Subcutaneous abdominal adipose tissue (tissue), 5 donors: ENCODE measurements at regions not wholly inside any gene's neighbourhood (a gene's known extent, or its start where the extent isn't known, plus 50 kb on each side); places are given as distances from the start of the nearest gene placed in this dataset.

ENCODE experiments used
- H3K27ac ChIP-seq: one replicate; pipeline ENCODE4 v1.7.0; 2013; ENCODE audit warnings: low read depth, mild to moderate bottlenecking, inconsistent platforms, low read length, moderate library complexity
- H3K27me3 ChIP-seq, 5 donors: one replicate each; pipeline ENCODE4 v1.7.0; 2013; ENCODE audit warnings: low read length in 5 of 5, inconsistent platforms in 1 of 5; ENCODE audit not compliant: control insufficient read depth in 5 of 5, insufficient read depth in 4 of 5
- H3K36me3 ChIP-seq, 5 donors: one replicate each; pipeline ENCODE4 v1.7.0; 2013; ENCODE audit warnings: low read length in 5 of 5; ENCODE audit not compliant: control insufficient read depth in 5 of 5, insufficient read depth in 5 of 5
- H3K4me1 ChIP-seq, 5 donors: one replicate each; pipeline ENCODE4 v1.7.0; 2013; ENCODE audit warnings: low read length in 5 of 5, mild to moderate bottlenecking in 3 of 5, moderate library complexity in 1 of 5; ENCODE audit not compliant: control insufficient read depth in 5 of 5, insufficient read depth in 5 of 5
- H3K4me3 ChIP-seq, 5 donors: one replicate each; pipeline ENCODE4 v1.7.0; 2013; ENCODE audit warnings: low read length in 5 of 5, low read depth in 1 of 5
- H3K9ac ChIP-seq, 5 donors: one replicate each; pipeline ENCODE4 v1.7.0; 2013; ENCODE audit warnings: low read length in 5 of 5, mild to moderate bottlenecking in 4 of 5, moderate library complexity in 3 of 5
- H3K9me3 ChIP-seq, 5 donors: one replicate each; pipeline ENCODE4 v1.7.0; 2013; ENCODE audit warnings: low read length in 5 of 5; ENCODE audit not compliant: control insufficient read depth in 5 of 5
- donor health status: healthy.
- donor health status: healthy.
- donor health status: healthy.
- donor health status: healthy.
- donor health status: healthy.

DNA sequence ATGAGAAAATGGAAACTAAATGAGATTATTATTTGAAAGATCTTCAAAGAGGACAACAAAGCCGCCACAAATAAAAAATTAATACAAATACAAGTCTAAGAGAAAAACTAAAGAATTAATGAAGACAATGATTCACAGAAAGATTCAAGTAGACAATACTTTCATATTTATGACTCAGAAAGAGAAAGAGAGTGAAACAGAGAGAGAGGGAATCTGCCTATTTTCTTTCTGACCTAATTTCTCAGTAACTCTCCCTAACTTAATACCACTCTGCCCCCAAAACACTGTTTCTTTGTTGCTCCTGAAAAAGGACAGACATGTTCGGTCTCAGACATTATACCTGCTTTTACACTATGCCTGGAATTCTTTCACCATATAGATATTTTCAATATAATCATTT lies 259.1 kb downstream of the SLC6A15 start:
- no peaks in the 10 kb centered on the region for H3K9me3 ChIP-seq
- H3K4me3 ChIP-seq, result no peak overlapping the region
- H3K27ac ChIP-seq, result no peak overlapping the region
- H3K36me3 ChIP-seq, result no peaks in the 10 kb centered on the region
- H3K27me3 ChIP-seq, result no peaks in the 10 kb centered on the region
- no peaks in the 10 kb centered on the region for H3K4me1 ChIP-seq
- H3K9ac ChIP-seq, result no peak overlapping the region

DNA sequence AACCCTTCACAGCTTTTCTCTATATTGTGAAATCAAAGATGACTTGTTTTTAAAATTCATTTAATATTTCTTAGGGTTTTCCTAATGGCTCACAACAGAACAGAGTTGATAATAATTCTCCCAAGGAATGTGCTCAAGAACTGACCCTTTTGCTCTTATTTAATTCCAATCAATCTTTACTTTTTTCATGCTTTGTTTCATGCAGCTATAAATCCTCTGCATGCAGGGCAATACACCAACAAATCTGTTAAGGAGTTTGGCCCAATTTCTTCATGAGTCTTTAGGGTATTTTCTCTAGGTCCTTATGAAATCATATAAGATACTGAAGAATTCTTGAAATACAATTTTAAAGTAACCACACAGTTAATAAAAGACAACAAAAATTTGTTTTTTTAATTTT lies 264.2 kb downstream of the SLC6A15 start:
- Histone ChIP-seq H3K9me3 (no peaks in the 10 kb centered on the region), H3K9ac (no peak overlapping the region), H3K27ac (no peak overlapping the region), H3K27me3 (no peaks in the 10 kb centered on the region), H3K4me1 (no peaks in the 10 kb centered on the region), H3K36me3 (no peaks in the 10 kb centered on the region), H3K4me3 (no peak overlapping the region)

DNA sequence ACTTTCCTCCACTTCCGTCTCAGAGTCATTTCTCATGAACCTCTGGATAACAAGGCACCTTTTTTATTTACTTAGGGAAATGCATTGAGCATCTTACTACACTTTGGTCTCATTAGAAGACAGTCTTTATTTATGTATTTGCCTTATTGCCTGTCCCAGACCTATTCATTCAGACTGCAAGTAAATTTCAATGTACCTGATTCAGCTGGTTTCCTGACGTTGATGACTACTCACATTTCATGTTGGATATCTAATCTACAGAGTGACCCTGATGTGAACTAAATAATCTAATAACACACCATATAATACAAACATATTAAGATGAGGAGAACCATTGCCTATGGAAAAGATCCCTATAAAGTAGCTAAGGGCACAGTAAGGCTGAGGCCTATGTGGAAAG lies 267.7 kb downstream of the SLC6A15 start:
- Histone ChIP-seq H3K9me3 (no peaks in the 10 kb centered on the region), H3K27me3 (no peaks in the 10 kb centered on the region), H3K36me3 (no peaks in the 10 kb centered on the region), H3K27ac (no peak overlapping the region), H3K9ac (no peak overlapping the region), H3K4me1 (no peaks in the 10 kb centered on the region), H3K4me3 (no peak overlapping the region)

DNA sequence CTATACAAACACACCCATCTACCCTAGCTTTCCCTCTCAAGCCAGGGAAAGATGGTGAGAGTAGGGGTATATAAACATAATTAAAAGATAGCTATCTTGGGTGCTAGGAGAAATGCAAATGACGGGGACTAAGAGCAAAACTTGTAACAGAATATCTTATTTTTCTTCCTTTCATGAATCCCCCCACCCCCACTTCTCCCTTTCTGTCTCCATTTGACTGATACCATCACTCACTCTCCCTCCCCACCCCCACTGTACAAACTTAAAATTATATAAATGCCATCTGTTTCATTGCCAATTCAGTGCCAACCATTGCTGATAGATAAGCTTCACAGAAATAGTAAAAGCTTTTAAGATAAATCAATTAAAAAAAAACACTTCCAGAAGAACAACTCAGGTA lies 268.6 kb downstream of the SLC6A15 start:
- H3K36me3 ChIP-seq, result no peaks in the 10 kb centered on the region
- no peak overlapping the region for H3K9ac ChIP-seq
- no peaks in the 10 kb centered on the region for H3K9me3 ChIP-seq
- H3K4me1 ChIP-seq, result no peaks in the 10 kb centered on the region
- H3K4me3 ChIP-seq, result no peak overlapping the region
- H3K27ac ChIP-seq, result no peak overlapping the region
- no peaks in the 10 kb centered on the region for H3K27me3 ChIP-seq

DNA sequence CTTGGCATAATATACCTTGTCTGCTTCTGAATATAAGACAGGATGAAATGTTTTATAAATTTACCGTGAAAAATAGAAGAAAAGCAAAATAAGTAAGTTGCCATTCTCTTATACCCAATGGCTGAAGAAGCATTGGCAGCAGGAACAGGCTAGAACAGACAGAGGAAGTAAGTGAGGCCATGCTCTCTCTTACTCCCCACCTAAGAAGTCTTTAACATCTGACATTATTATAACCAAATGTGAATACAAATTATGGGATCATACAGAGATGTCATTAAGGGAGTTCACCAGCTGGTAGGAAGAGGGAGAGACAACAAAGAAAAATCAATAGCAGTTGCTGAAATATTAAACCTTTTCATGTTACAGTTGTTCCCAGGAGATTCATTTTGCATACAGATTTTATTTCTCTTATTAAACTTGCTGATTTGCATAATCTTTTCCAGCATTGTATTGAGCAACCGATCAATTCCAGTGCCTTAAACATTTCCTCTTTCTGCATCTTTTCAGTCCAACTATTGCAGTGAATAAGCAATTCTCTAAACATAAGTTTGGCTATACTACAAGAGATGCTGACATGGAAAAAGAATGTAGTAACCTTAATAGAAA lies 270.6 kb downstream of the SLC6A15 start:
- no peak overlapping the region for H3K27ac ChIP-seq
- H3K9ac ChIP-seq, result no peak overlapping the region
- no peaks in the 10 kb centered on the region for H3K27me3 ChIP-seq
- no peaks in the 10 kb centered on the region for H3K9me3 ChIP-seq
- H3K4me1 ChIP-seq, result no peaks in the 10 kb centered on the region
- H3K36me3 ChIP-seq, result no peaks in the 10 kb centered on the region
- H3K4me3 ChIP-seq, result no peak overlapping the region

DNA sequence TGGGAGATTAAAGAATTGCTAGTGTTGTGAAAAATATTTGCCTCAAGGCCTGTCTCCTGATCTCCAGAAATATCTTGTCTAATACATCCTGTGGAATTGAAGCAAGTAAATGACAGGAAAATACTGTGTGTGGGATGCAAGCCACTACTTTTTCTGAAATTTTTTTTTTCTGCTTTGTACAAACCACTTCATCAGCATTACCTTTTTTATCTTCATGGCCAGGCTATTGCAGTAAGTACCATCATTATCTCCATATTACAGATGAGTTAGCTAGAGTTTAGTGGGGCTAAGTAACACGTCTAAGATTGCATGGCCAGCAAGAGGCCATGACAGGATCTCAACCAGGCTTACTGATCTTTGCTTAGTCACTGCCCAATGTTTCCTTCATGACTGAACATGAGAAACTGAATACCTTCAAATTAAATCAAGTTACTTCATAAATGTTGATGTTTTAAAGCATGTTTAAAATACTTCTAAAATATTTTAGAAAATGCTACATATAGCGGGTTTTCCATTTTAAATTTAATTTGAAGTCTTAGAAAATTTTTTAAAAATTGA lies 273.7 kb downstream of the SLC6A15 start:
- Histone ChIP-seq H3K4me1 (no peaks in the 10 kb centered on the region), H3K9ac (no peak overlapping the region), H3K27me3 (no peaks in the 10 kb centered on the region), H3K9me3 (no peaks in the 10 kb centered on the region), H3K27ac (no peak overlapping the region), H3K36me3 (no peaks in the 10 kb centered on the region), H3K4me3 (no peak overlapping the region)

DNA sequence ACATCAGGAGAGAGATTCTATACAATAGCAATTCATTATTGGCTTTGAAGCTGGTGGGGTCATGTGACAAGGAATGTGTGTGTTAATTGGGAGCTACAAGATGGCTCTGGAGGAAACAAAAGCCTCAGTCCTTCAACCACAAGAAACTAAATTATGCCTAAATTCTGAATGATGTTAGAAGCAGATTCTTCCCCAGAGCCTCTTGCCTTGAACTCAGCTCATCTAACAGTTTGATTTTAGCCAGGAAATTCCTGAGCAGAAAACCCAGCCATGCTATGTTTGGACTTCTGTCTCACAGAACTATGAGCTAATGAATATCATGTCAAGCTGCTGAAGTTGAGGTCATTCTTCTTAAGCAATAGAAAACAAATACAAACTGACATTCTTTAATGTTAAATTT lies 274.7 kb downstream of the SLC6A15 start:
- H3K4me3 ChIP-seq, result no peak overlapping the region
- H3K36me3 ChIP-seq, result no peaks in the 10 kb centered on the region
- H3K4me1 ChIP-seq, result no peaks in the 10 kb centered on the region
- no peak overlapping the region for H3K9ac ChIP-seq
- H3K27ac ChIP-seq, result no peak overlapping the region
- no peaks in the 10 kb centered on the region for H3K9me3 ChIP-seq
- no peaks in the 10 kb centered on the region for H3K27me3 ChIP-seq

DNA sequence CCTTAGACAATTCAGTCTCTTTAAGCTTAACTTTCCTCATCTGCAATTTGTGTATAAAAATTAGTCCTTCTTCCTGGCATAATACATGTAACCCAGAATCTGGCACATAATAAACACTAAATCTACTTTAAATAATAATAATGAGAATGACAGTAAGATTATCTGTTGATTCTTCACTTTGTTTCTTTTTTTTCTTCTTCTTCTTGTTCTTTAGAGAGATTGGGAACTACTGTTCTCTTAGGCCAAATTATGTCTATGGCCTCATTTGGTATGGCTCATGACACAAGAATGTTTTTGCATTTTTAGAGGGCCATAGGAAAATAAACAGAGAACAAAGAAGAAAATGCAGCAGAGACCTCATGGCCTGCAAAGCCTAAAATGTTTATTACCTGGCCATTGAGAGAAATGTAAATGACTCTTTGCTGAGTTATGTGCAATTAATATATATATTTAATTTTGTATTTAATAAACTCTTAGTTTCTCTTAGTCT lies 275.8 kb downstream of the SLC6A15 start:
- H3K27ac ChIP-seq, result no peak overlapping the region
- H3K4me3 ChIP-seq, result no peak overlapping the region
- no peak overlapping the region for H3K9ac ChIP-seq
- H3K9me3 ChIP-seq, result no peaks in the 10 kb centered on the region
- no peaks in the 10 kb centered on the region for H3K36me3 ChIP-seq
- H3K4me1 ChIP-seq, result no peaks in the 10 kb centered on the region
- H3K27me3 ChIP-seq, result no peaks in the 10 kb centered on the region

DNA sequence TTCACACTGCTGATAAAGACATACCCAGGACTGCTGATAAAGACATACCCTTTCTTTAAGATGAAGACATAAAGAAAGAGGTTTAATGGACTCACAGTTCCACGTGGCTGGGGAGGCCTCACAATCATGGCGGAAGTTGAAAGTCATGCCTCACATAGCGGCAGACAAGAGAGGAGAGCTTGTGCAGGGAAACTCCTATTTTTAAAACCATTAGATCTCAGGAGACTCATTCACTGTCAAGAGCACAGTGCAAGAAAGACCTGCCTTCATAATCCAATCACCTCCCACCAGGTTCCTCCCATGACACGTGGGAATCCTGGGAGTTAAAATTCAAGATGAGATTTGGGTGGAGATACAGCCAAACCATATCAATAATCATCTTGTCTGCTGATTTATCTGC lies 278.1 kb downstream of the SLC6A15 start:
- H3K36me3 ChIP-seq, result no peaks in the 10 kb centered on the region
- no peak overlapping the region for H3K9ac ChIP-seq
- no peaks in the 10 kb centered on the region for H3K27me3 ChIP-seq
- H3K4me1 ChIP-seq, result no peaks in the 10 kb centered on the region
- H3K27ac ChIP-seq, result no peak overlapping the region
- H3K4me3 ChIP-seq, result no peak overlapping the region
- H3K9me3 ChIP-seq, result no peaks in the 10 kb centered on the region

DNA sequence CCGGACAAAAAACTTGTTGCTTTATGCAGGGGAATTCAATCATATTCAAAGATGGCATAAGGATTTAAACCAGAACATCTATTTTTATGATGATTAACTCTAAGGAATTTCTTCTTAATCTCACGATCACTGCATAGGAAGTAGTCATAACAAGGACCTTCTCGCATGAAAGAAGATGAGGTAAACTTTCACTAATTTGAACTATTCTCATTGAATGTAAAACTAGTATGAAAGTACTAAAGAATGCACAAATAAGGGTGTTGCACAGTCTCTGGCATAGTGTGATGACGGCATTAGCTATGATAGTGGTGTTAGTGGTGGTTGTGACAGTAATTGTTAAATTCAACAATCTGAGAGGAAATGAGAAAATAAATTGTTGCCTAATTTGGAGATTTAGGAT lies 280.0 kb downstream of the SLC6A15 start:
- no peaks in the 10 kb centered on the region for H3K27me3 ChIP-seq
- no peaks in the 10 kb centered on the region for H3K9me3 ChIP-seq
- H3K4me1 ChIP-seq, result no peaks in the 10 kb centered on the region
- H3K9ac ChIP-seq, result no peak overlapping the region
- no peak overlapping the region for H3K4me3 ChIP-seq
- no peaks in the 10 kb centered on the region for H3K36me3 ChIP-seq
- H3K27ac ChIP-seq, result no peak overlapping the region
